ENCODE measurements at regions not wholly inside any gene's neighbourhood (a gene's known extent, or its start where the extent isn't known, plus 50 kb on each side); places are given as distances from the start of the nearest gene placed in this dataset.

GRCh38 chr3:111482574-111482973 lies 59.4 kb upstream of the CD96 start:
- ATAC-seq (no peak), DNase-seq (no peak)
- 77% methylated on average over 1 of the region's 1 CpG for WGBS
- no peaks in the 10 kb centered on the region for H3K27me3 ChIP-seq (ENCODE audit: control insufficient read depth, insufficient read depth)
- no peaks in the 10 kb centered on the region for H3K4me1 ChIP-seq (ENCODE audit: control insufficient read depth, insufficient read depth, low read length)
- H3K4me3 ChIP-seq (ENCODE audit: low read length) = no peak overlapping the region
- intact Hi-C loops (cut with DNase I) = no loop called here
- H3K27ac ChIP-seq (ENCODE audit: low read length) = no peak overlapping the region
- H3K9me3 ChIP-seq (ENCODE audit: control insufficient read depth, low read length) = no peaks in the 10 kb centered on the region

GRCh38 chr3:111485086-111485485 lies 56.9 kb upstream of the CD96 start:
- intact Hi-C loops (cut with DNase I) = no loop called here
- no peaks in the 10 kb centered on the region for H3K27me3 ChIP-seq (ENCODE audit: control insufficient read depth, insufficient read depth)
- WGBS = 72% methylated on average over 1 of the region's 1 CpG
- H3K9me3 ChIP-seq (ENCODE audit: control insufficient read depth, low read length) = no peaks in the 10 kb centered on the region
- no peaks in the 10 kb centered on the region for H3K4me1 ChIP-seq (ENCODE audit: control insufficient read depth, insufficient read depth, low read length)
- no peak overlapping the region for H3K4me3 ChIP-seq (ENCODE audit: low read length)
- DNase-seq (no peak), ATAC-seq (no peak)
- no peak overlapping the region for H3K27ac ChIP-seq (ENCODE audit: low read length)
